ENCODE measurements at regions not wholly inside any gene's neighbourhood (a gene's known extent, or its start where the extent isn't known, plus 50 kb on each side); places are given as distances from the start of the nearest gene placed in this dataset.

- H3K9me3 ChIP-seq: no peaks in the 10 kb centered on the region
- H3K36me3 ChIP-seq (ENCODE audit: insufficient read depth in 1 of 2, low read depth in 1 of 2): no peaks in the 10 kb centered on the region
- intact Hi-C loops (cut with DNase I): no loop called here
- no peak overlapping the region for H3K27ac ChIP-seq
- no peaks in the 10 kb centered on the region for H3K4me1 ChIP-seq
- ATAC-seq (no peak), DNase-seq (no peak)
- 64 to 74% (median 68%) methylated on average over 3 of the region's 3 CpGs for WGBS, 3 donors
- TF ChIP-seq CTCF (IDR thresholded peaks at IDR 0.05): no peak
- no peak overlapping the region for H3K4me3 ChIP-seq
- H3K27me3 ChIP-seq (ENCODE audit: insufficient read depth in 3 of 3, low read length in 2 of 3): no peaks in the 10 kb centered on the region
Measured at GRCh38 chr4:156251373-156252065, 297.9 kb upstream of the CTSO start.

GRCh38 chr4:156248917-156249316 lies 295.3 kb upstream of the CTSO start:
- DNase-seq (no peak), ATAC-seq (no peak)
- Histone ChIP-seq H3K27ac (no peak overlapping the region), H3K4me3 (no peak overlapping the region), H3K9me3 (no peaks in the 10 kb centered on the region), H3K4me1 (no peaks in the 10 kb centered on the region), H3K36me3 (ENCODE audit: insufficient read depth in 1 of 2, low read depth in 1 of 2) (no peaks in the 10 kb centered on the region), H3K27me3 (ENCODE audit: insufficient read depth in 3 of 3, low read length in 2 of 3) (no peaks in the 10 kb centered on the region)
- WGBS, 3 donors: 76 to 86% (median 81%) methylated on average over 3 of the region's 3 CpGs
- intact Hi-C loops (cut with DNase I): no loop called here
- TF ChIP-seq CTCF (IDR thresholded peaks at IDR 0.05): no peak

- Histone ChIP-seq H3K27ac (no peak overlapping the region), H3K36me3 (ENCODE audit: insufficient read depth in 1 of 2, low read depth in 1 of 2) (no peaks in the 10 kb centered on the region), H3K9me3 (no peaks in the 10 kb centered on the region), H3K4me3 (no peak overlapping the region), H3K27me3 (ENCODE audit: insufficient read depth in 3 of 3, low read length in 2 of 3) (no peaks in the 10 kb centered on the region), H3K4me1 (no peaks in the 10 kb centered on the region)
- ATAC-seq (no peak), DNase-seq (no peak)
- WGBS, 3 donors: 45 to 67% (median 48%) methylated on average over 2 of the region's 2 CpGs
- intact Hi-C loops (cut with DNase I): no loop called here
- no peak for TF ChIP-seq CTCF (IDR thresholded peaks at IDR 0.05)
Measured at GRCh38 chr4:156247470-156247869, 293.8 kb upstream of the CTSO start.

- ATAC-seq (no peak), DNase-seq (no peak)
- intact Hi-C loops (cut with DNase I): no loop called here
- H3K36me3 ChIP-seq (ENCODE audit: insufficient read depth in 1 of 2, low read depth in 1 of 2): no peaks in the 10 kb centered on the region
- H3K4me3 ChIP-seq: no peak overlapping the region
- H3K4me1 ChIP-seq: no peaks in the 10 kb centered on the region
- no peaks in the 10 kb centered on the region for H3K27me3 ChIP-seq (ENCODE audit: insufficient read depth in 3 of 3, low read length in 2 of 3)
- H3K27ac ChIP-seq: no peak overlapping the region
- WGBS, 3 donors: 81 to 85% (median 84%) methylated on average over 4 of the region's 4 CpGs
- no peaks in the 10 kb centered on the region for H3K9me3 ChIP-seq
- no peak for TF ChIP-seq CTCF (IDR thresholded peaks at IDR 0.05)
Measured at GRCh38 chr4:156243015-156243414, 289.3 kb upstream of the CTSO start.

GRCh38 chr4:156242390-156242789 lies 288.7 kb upstream of the CTSO start:
- H3K27me3 ChIP-seq (ENCODE audit: insufficient read depth in 3 of 3, low read length in 2 of 3): no peaks in the 10 kb centered on the region
- H3K4me1 ChIP-seq: no peaks in the 10 kb centered on the region
- TF ChIP-seq CTCF (IDR thresholded peaks at IDR 0.05): no peak
- DNase-seq: no peak
- no peaks in the 10 kb centered on the region for H3K36me3 ChIP-seq (ENCODE audit: insufficient read depth in 1 of 2, low read depth in 1 of 2)
- no peak overlapping the region for H3K27ac ChIP-seq
- H3K9me3 ChIP-seq: no peaks in the 10 kb centered on the region
- no peak overlapping the region for H3K4me3 ChIP-seq
- ATAC-seq: peak in 1 of 4 donors; percentile 54
- WGBS, 3 donors: 32 to 38% (median 34%) methylated on average over 4 of the region's 4 CpGs
- intact Hi-C loops (cut with DNase I): no loop called here
